Lower leg skin (tissue), 4 donors: ENCODE measurements at regions not wholly inside any gene's neighbourhood (a gene's known extent, or its start where the extent isn't known, plus 50 kb on each side); places are given as distances from the start of the nearest gene placed in this dataset.
"Not testable (repeated sequence)": the region's sequence is repeated elsewhere in the genome, so short reads cannot be mapped to it uniquely, and the experiment has no call there.

Experiments used
- DNase-seq, 2 donors: peaks; one replicate each; pipeline ENCODE4 v3.0.0-alpha.2; 2019; ENCODE audit warnings: low spot score in 2 of 2
- H3K4me3 ChIP-seq: fragments of 200-600 bp; sonication (generic); 2 replicates; pipeline ENCODE4 v1.5.1; 2017; ENCODE audit warnings: mild to moderate bottlenecking, low read depth; ENCODE audit not compliant: poor library complexity, severe bottlenecking
- CTCF ChIP-seq, 3 donors: fragments of 450-650 bp; IDR thresholded peaks; one replicate each; pipeline ENCODE4 v1.5.1; 2016; ENCODE audit warnings: antibody characterized with exemption in 3 of 3, mild to moderate bottlenecking in 3 of 3, moderate library complexity in 2 of 3
- POLR2A ChIP-seq, 2 donors: fragments of 450-650 bp; IDR thresholded peaks; one replicate each; pipeline ENCODE4 v1.6.1; 2016 to 2017; ENCODE audit warnings: antibody characterized with exemption in 2 of 2, mild to moderate bottlenecking in 1 of 2, moderate library complexity in 1 of 2
- WGBS, 2 donors: methylation state at CpG; one replicate each; pipeline ENCODE4 v1.1.5; 2018; 5-methylcytosine and 5-hydroxymethylcytosine counted together
- intact Hi-C: fragments of 100-400 bp; cut with DNase I; formaldehyde crosslinking; loops from one replicate; pipeline ENCODE4 v1.15.0; 2023; ENCODE audit warnings: low total_unique reads

DNA sequence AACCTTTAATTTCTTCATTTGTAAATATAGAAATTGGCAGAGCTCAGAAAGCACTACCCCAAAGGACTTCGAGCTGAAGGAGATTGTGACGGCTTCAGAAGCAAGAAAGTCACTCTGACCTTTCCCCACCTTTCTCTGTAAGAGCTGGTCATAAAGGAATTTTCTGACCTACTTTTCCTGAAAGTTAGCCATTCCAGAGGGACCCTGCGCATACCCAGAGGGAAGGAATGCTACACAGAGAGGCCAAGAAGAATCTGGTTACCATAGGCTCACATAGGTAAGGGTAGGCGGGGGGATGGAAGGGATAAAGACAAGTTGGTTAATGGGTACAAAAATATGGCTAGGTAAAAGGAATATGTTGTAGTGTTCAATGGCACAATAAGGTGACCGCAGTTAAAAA, 1080.3 kb downstream of the ZPLD1 start:
- WGBS, 2 donors: 85 to 92% methylated on average over 5 of the region's 5 CpGs
- no peak for TF ChIP-seq CTCF (IDR thresholded peaks at IDR 0.05)
- TF ChIP-seq POLR2A (IDR thresholded peaks at IDR 0.05): no peak
- intact Hi-C loops: no loop called here
- no peak for DNase-seq
- no peak overlapping the region for H3K4me3 ChIP-seq

GRCh38 chr3:103516950-103517349, 1082.1 kb downstream of the ZPLD1 start:
- intact Hi-C loops: no loop called here
- H3K4me3 ChIP-seq: no peak overlapping the region
- no peak for TF ChIP-seq CTCF (IDR thresholded peaks at IDR 0.05)
- TF ChIP-seq POLR2A (IDR thresholded peaks at IDR 0.05): no peak
- DNase-seq: no peak
- WGBS, 2 donors: 76 to 87% methylated on average over 3 of the region's 3 CpGs

DNA sequence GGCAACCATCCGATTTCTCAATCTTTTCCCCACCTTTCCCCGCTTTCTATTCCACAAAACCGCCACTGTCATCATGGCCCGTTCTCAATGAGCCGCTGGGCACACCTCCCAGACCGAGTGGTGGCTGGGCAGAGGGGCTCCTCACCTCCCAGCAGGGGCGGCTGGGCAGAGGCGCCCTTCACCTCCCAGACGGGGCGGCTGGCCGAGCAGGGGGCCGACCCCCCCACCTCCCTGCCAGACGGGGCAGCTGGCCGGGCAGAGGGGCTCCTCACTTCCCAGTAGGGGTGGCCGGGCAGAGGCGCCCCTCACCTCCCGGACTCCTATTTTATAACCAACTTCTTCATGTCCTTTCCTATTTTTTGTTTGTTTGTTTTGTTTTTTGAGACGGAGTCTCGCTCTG, 1096.5 kb downstream of the ZPLD1 start:
- intact Hi-C loops, H3K4me3 ChIP-seq, DNase-seq: not testable (repeated sequence)
- 93 to 95% methylated on average over 19 of the region's 19 CpGs for WGBS, 2 donors

GRCh38 chr3:103532986-103533385, 1098.2 kb downstream of the ZPLD1 start:
- WGBS, 2 donors: 86 to 94% methylated on average over 4 of the region's 4 CpGs
- intact Hi-C loops: no loop called here
- no peak overlapping the region for H3K4me3 ChIP-seq
- TF ChIP-seq POLR2A (IDR thresholded peaks at IDR 0.05) (no peak), CTCF (IDR thresholded peaks at IDR 0.05) (no peak)
- DNase-seq: no peak

GRCh38 chr3:103554451-103554850, 1119.6 kb downstream of the ZPLD1 start:
- no peak overlapping the region for H3K4me3 ChIP-seq
- DNase-seq: no peak
- TF ChIP-seq POLR2A (IDR thresholded peaks at IDR 0.05) (no peak), CTCF (IDR thresholded peaks at IDR 0.05) (no peak)
- intact Hi-C loops: no loop called here
- 39 to 54% methylated on average over 8 of the region's 8 CpGs for WGBS, 2 donors

GRCh38 chr3:103564116-103564515, 1129.3 kb downstream of the ZPLD1 start:
- H3K4me3 ChIP-seq, intact Hi-C loops, DNase-seq: not testable (repeated sequence)
- 79 to 84% methylated on average over 6 of the region's 6 CpGs for WGBS, 2 donors

- intact Hi-C loops: no loop called here
- no peak overlapping the region for H3K4me3 ChIP-seq
- WGBS, 2 donors: 61 to 64% methylated on average over 4 of the region's 4 CpGs
- TF ChIP-seq CTCF (IDR thresholded peaks at IDR 0.05): no peak
- no peak for TF ChIP-seq POLR2A (IDR thresholded peaks at IDR 0.05)
- DNase-seq: no peak
These were observed 1151.0 kb downstream of the ZPLD1 start for GRCh38 chr3:103585809-103586208.
